SHP77 (cell line): ENCODE measurements at regions not wholly inside any gene's neighbourhood (a gene's known extent, or its start where the extent isn't known, plus 50 kb on each side); places are given as distances from the start of the nearest gene placed in this dataset.
"Not testable (repeated sequence)": the region's sequence is repeated elsewhere in the genome, so short reads cannot be mapped to it uniquely, and the experiment has no call there.

Experiments
- DNase-seq, 2 experiments: peaks; one replicate each; lab custom pipeline; 2025; lab: John Stamatoyannopoulos, UW

- DNase-seq: no peak
These were observed 162.1 kb upstream of the RASA1 start for GRCh38 chr5:87105577-87105976.

- no peak for DNase-seq
These were observed 157.9 kb upstream of the RASA1 start for GRCh38 chr5:87109746-87110145.

GRCh38 chr5:87110721-87111120 lies 157.0 kb upstream of the RASA1 start:
- no peak for DNase-seq

GRCh38 chr5:87113861-87114260 lies 153.8 kb upstream of the RASA1 start:
- no peak for DNase-seq

GRCh38 chr5:87114631-87115030 lies 153.1 kb upstream of the RASA1 start:
- no peak for DNase-seq

- DNase-seq: no peak
These were observed 151.8 kb upstream of the RASA1 start for GRCh38 chr5:87115839-87116364.

- no peak for DNase-seq
These were observed 150.7 kb upstream of the RASA1 start for GRCh38 chr5:87116825-87117512.

- no peak for DNase-seq
These were observed 148.1 kb upstream of the RASA1 start for GRCh38 chr5:87119588-87119987.

GRCh38 chr5:87120518-87121303 lies 147.0 kb upstream of the RASA1 start:
- no peak for DNase-seq

GRCh38 chr5:87121304-87122150 lies 146.2 kb upstream of the RASA1 start:
- DNase-seq: no peak

- no peak for DNase-seq
These were observed 145.3 kb upstream of the RASA1 start for GRCh38 chr5:87122151-87122977.

GRCh38 chr5:87125766-87126165 lies 141.9 kb upstream of the RASA1 start:
- DNase-seq: no peak

- no peak for DNase-seq
These were observed 140.8 kb upstream of the RASA1 start for GRCh38 chr5:87126869-87127268.

GRCh38 chr5:87127426-87127825 lies 140.3 kb upstream of the RASA1 start:
- DNase-seq: no peak

- no peak for DNase-seq
These were observed 139.6 kb upstream of the RASA1 start for GRCh38 chr5:87127956-87128687.

GRCh38 chr5:87129046-87129445 lies 138.6 kb upstream of the RASA1 start:
- DNase-seq: no peak

GRCh38 chr5:87132696-87133095 lies 135.0 kb upstream of the RASA1 start:
- DNase-seq: no peak

- DNase-seq: not testable (repeated sequence)
These were observed 133.2 kb upstream of the RASA1 start for GRCh38 chr5:87134513-87134912.

GRCh38 chr5:87136096-87136495 lies 131.6 kb upstream of the RASA1 start:
- no peak for DNase-seq

- no peak for DNase-seq
These were observed 130.9 kb upstream of the RASA1 start for GRCh38 chr5:87136733-87137132.

GRCh38 chr5:87137283-87137682 lies 130.4 kb upstream of the RASA1 start:
- DNase-seq: no peak
